Mesothelial cell of epicardium (in vitro differentiated cells): ENCODE measurements at regions not wholly inside any gene's neighbourhood (a gene's known extent, or its start where the extent isn't known, plus 50 kb on each side); places are given as distances from the start of the nearest gene placed in this dataset.

Experiments
- DNase-seq, 2 experiments: peaks; one replicate each; pipeline ENCODE4 v3.0.0; 2021; ENCODE audit warnings: low spot score in 2 of 2; ENCODE audit not compliant: unreplicated experiment in 2 of 2
- H3K27ac Mint-ChIP-seq: 2 replicates; pipeline ENCODE4 v1.8.0; 2021; ENCODE audit warnings: mixed read lengths
- H3K27me3 Mint-ChIP-seq: 2 replicates; pipeline ENCODE4 v1.8.0; 2021; ENCODE audit warnings: low read depth, mixed read lengths
- H3K36me3 Mint-ChIP-seq: 2 replicates; pipeline ENCODE4 v1.8.0; 2021; ENCODE audit warnings: mixed read lengths
- H3K4me1 Mint-ChIP-seq: 2 replicates; pipeline ENCODE4 v1.8.0; 2021; ENCODE audit warnings: mixed read lengths
- H3K4me3 Mint-ChIP-seq: 2 replicates; pipeline ENCODE4 v1.8.0; 2021; ENCODE audit warnings: mild to moderate bottlenecking, moderate library complexity, mixed read lengths
- H3K9me3 Mint-ChIP-seq: 2 replicates; pipeline ENCODE4 v1.8.0; 2021; ENCODE audit warnings: mixed read lengths
- TF ChIP-seq, protein P1 (sequence below): fragments of 200-600 bp; sonication (generic); IDR thresholded peaks from one replicate; pipeline ENCODE4 v1.5.0; 2021; ENCODE audit warnings: antibody characterized with exemption; ENCODE audit not compliant: unreplicated experiment

DNA sequence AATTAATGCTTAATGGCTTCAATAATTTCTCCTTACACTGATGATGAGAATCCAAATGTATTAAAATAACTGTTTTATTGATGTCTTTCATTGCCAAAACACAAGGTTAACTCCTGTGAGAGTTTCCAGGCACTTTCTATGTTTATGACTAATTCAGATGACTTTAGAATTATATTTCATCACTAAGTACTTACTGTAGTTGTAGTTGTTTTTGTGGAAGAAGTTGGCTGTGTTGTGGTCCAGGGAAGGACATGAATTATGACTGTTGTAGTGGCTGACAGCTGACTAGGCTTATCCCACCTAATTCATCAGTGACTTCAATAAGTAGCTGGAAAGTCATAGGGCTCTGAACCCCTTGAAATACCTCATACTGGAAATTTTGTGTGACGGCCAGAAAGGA, 254.8 kb downstream of the HGF start:
- TF ChIP-seq, protein P1, sequence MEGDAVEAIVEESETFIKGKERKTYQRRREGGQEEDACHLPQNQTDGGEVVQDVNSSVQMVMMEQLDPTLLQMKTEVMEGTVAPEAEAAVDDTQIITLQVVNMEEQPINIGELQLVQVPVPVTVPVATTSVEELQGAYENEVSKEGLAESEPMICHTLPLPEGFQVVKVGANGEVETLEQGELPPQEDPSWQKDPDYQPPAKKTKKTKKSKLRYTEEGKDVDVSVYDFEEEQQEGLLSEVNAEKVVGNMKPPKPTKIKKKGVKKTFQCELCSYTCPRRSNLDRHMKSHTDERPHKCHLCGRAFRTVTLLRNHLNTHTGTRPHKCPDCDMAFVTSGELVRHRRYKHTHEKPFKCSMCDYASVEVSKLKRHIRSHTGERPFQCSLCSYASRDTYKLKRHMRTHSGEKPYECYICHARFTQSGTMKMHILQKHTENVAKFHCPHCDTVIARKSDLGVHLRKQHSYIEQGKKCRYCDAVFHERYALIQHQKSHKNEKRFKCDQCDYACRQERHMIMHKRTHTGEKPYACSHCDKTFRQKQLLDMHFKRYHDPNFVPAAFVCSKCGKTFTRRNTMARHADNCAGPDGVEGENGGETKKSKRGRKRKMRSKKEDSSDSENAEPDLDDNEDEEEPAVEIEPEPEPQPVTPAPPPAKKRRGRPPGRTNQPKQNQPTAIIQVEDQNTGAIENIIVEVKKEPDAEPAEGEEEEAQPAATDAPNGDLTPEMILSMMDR = no peak
- Mint-ChIP-seq H3K4me1 (peaks cover 6% of the 10 kb centered on the region), H3K27ac (no peak overlapping the region), H3K9me3 (peaks cover 19% of the 10 kb centered on the region), H3K4me3 (no peak overlapping the region), H3K27me3 (no peaks in the 10 kb centered on the region), H3K36me3 (peaks cover 4% of the 10 kb centered on the region)
- DNase-seq = no peak

DNA sequence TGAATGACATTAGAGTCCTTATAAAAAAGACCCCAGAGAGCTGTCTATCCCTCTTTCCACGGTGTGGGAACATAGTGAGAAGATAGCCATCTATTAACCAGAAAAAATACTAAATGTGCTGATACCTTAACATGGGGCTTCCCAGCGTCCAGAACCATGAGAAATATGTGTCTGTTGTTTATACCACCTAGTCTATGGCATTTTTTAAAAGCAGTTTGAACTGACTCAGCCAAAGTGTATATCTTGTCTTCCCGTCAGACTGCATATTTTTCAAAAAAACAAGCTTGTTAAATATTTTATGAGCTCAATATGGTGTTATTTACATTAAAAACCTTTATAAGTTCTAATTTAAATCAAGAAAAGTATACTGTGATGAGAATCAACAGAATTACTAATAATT, 255.3 kb downstream of the HGF start:
- Mint-ChIP-seq H3K4me1 (peaks cover 6% of the 10 kb centered on the region), H3K9me3 (peaks cover 22% of the 10 kb centered on the region), H3K36me3 (peaks cover 4% of the 10 kb centered on the region), H3K4me3 (no peak overlapping the region), H3K27ac (no peak overlapping the region), H3K27me3 (no peaks in the 10 kb centered on the region)
- TF ChIP-seq, protein P1 = no peak
- DNase-seq = no peak

DNA sequence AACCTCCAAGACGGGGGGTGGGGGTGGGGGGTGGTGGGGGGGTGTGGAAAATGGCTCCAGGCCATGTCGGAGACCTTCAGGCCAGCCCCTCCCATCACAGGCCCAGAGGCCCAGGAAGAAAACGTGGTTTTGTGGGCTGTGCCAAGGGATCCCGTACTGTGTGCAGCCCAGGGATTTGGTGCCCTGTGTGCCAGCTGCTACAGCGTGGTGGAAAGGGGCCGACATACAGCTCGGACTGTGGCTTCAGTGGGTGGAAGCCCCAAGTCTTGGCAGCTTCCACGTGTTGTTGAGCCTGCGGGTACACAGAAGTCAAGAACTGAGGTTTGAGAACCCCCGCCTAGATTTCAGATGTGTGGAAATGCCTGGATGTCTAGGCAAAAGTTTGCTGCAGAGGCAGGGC, 259.7 kb downstream of the HGF start:
- Mint-ChIP-seq H3K36me3 (peaks cover 4% of the 10 kb centered on the region), H3K9me3 (peaks cover 26% of the 10 kb centered on the region), H3K27me3 (no peaks in the 10 kb centered on the region), H3K27ac (no peak overlapping the region), H3K4me1 (peaks cover 8% of the 10 kb centered on the region), H3K4me3 (no peak overlapping the region)
- DNase-seq = no peak
- TF ChIP-seq, protein P1 = no peak

DNA sequence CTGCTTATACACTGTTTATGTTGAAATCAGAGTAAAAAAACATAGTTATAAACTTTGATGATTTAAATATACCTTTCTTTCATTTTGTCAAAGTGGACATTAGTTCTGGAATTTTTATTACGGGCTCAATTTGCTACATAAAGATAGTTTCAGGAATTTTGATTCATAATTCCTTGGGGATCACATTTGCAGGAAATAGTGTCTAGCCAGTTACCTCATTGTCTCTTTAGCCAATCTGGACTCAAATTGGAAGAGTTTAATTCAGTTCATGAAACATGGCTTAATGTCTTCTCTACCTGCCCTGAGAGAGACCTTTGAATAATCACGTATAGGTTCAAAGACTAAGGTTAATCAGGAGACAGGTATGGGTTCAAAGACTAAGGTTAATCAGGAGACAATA, 262.6 kb downstream of the HGF start:
- Mint-ChIP-seq H3K27ac (no peak overlapping the region), H3K36me3 (no peaks in the 10 kb centered on the region), H3K27me3 (no peaks in the 10 kb centered on the region), H3K4me3 (no peak overlapping the region), H3K4me1 (peaks cover 14% of the 10 kb centered on the region), H3K9me3 (peaks cover 15% of the 10 kb centered on the region)
- DNase-seq = no peak
- TF ChIP-seq, protein P1 = no peak

DNA sequence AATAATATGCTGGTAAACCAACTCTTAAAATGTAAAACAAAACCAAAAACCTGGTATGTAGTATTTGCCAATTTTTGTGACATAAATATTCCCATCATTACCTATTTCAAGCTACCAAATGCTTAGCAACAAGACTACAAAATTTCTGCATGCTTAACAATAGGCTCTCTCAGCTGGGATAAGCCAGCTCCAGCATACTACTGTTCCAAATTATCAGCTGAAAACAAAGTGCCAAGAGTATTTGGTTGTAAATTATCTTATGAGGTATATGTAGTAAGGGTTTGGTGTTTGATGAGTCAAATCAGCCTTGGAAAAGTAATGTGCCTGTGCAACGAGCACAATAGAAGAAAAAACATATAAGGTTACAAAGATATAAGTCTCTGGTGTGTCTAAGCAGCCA, 263.2 kb downstream of the HGF start:
- H3K27me3 Mint-ChIP-seq = no peaks in the 10 kb centered on the region
- no peak overlapping the region for H3K27ac Mint-ChIP-seq
- no peak overlapping the region for H3K4me3 Mint-ChIP-seq
- H3K9me3 Mint-ChIP-seq = peaks cover 15% of the 10 kb centered on the region
- no peaks in the 10 kb centered on the region for H3K36me3 Mint-ChIP-seq
- TF ChIP-seq, protein P1 = no peak
- DNase-seq = no peak
- peaks cover 16% of the 10 kb centered on the region for H3K4me1 Mint-ChIP-seq

DNA sequence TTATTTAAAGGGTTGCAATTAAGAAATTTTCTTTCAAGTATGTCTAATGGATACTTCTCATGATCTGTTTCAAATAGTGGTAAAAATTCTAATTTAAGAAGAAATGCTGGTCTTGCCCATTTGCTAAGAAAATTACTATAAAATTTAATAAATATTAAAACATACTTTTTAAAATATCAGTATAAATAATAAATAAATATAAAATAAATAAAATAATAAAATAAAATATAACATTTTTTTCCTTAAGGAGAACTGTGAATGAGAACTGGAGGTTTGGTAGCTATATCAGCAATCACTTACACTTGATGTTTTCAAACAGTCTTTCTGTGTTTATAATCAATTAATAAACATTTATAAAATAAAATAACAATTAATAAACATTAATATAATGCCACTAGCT, 266.1 kb downstream of the HGF start:
- no peaks in the 10 kb centered on the region for H3K36me3 Mint-ChIP-seq
- H3K4me3 Mint-ChIP-seq = no peak overlapping the region
- no peak for DNase-seq
- H3K4me1 Mint-ChIP-seq = peaks cover 33% of the 10 kb centered on the region
- no peaks in the 10 kb centered on the region for H3K9me3 Mint-ChIP-seq
- H3K27ac Mint-ChIP-seq = no peak overlapping the region
- TF ChIP-seq, protein P1 = no peak
- H3K27me3 Mint-ChIP-seq = no peaks in the 10 kb centered on the region
